HPDE6-E6E7 (cell line): ENCODE measurements at regions not wholly inside any gene's neighbourhood (a gene's known extent, or its start where the extent isn't known, plus 50 kb on each side); places are given as distances from the start of the nearest gene placed in this dataset.

Source experiments
- DNase-seq: peaks from one replicate; pipeline ENCODE4 v3.0.0; 2011; ENCODE audit warnings: missing footprints; ENCODE audit errors: extremely low spot score

GRCh38 chr9:88229434-88229833 lies 91.2 kb upstream of the SPATA31C2 start:
- no peak for DNase-seq

- DNase-seq, result no peak
Measured at GRCh38 chr9:88224938-88225337, 86.7 kb upstream of the SPATA31C2 start.

GRCh38 chr9:88221105-88221504 lies 82.8 kb upstream of the SPATA31C2 start:
- DNase-seq, result no peak

- DNase-seq, result no peak
Measured at GRCh38 chr9:88220652-88221051, 82.4 kb upstream of the SPATA31C2 start.

GRCh38 chr9:88219601-88220000 lies 81.3 kb upstream of the SPATA31C2 start:
- DNase-seq, result no peak

- no peak for DNase-seq
Measured at GRCh38 chr9:88218726-88219125, 80.5 kb upstream of the SPATA31C2 start.

- DNase-seq, result no peak
Measured at GRCh38 chr9:88216126-88216995, 78.1 kb upstream of the SPATA31C2 start.

GRCh38 chr9:88215196-88216125 lies 77.2 kb upstream of the SPATA31C2 start:
- DNase-seq, result no peak

- DNase-seq, result no peak
Measured at GRCh38 chr9:88202321-88202720, 64.0 kb upstream of the SPATA31C2 start.

GRCh38 chr9:88198341-88198807 lies 60.1 kb upstream of the SPATA31C2 start:
- no peak for DNase-seq

GRCh38 chr9:88197781-88198340 lies 59.6 kb upstream of the SPATA31C2 start:
- peak; percentile 58 for DNase-seq

GRCh38 chr9:88197016-88197415 lies 58.7 kb upstream of the SPATA31C2 start:
- DNase-seq, result no peak

GRCh38 chr9:88196142-88196790 lies 58.0 kb upstream of the SPATA31C2 start:
- DNase-seq, result no peak

- no peak for DNase-seq
Measured at GRCh38 chr9:88193766-88194165, 55.5 kb upstream of the SPATA31C2 start.

GRCh38 chr9:88191456-88191855 lies 53.2 kb upstream of the SPATA31C2 start:
- DNase-seq, result no peak

- no peak for DNase-seq
Measured at GRCh38 chr9:88189371-88189770, 51.1 kb upstream of the SPATA31C2 start.
